Activated T-cell treated with anti-CD3 and anti-CD28 coated beads, Interleukin-2, amount 50 U/mL, for 4 hours (primary cell): ENCODE measurements at regions not wholly inside any gene's neighbourhood (a gene's known extent, or its start where the extent isn't known, plus 50 kb on each side); places are given as distances from the start of the nearest gene placed in this dataset.

Source experiments
- ATAC-seq, 2 donors: fragments of 200-7000 bp; cut with Tn5 transposase; one replicate each; pipeline ENCODE4 v1.10.0; 2021
- DNase-seq: peaks from one replicate; pipeline ENCODE4 v3.0.0-alpha.2; 2020
- H3K27me3 Mint-ChIP-seq: one replicate; pipeline ENCODE4 v1.8.0; 2021; ENCODE audit warnings: low read depth, mixed read lengths
- H3K36me3 Mint-ChIP-seq: one replicate; pipeline ENCODE4 v1.8.0; 2022; ENCODE audit warnings: mixed read lengths; ENCODE audit not compliant: insufficient read depth
- H3K4me1 Mint-ChIP-seq: one replicate; pipeline ENCODE4 v1.8.0; 2021; ENCODE audit warnings: low read depth, mixed read lengths
- H3K4me3 Mint-ChIP-seq: one replicate; pipeline ENCODE4 v1.8.0; 2021; ENCODE audit warnings: mild to moderate bottlenecking, moderate library complexity, mixed read lengths
- H3K9me3 Mint-ChIP-seq: one replicate; pipeline ENCODE4 v1.8.0; 2021; ENCODE audit warnings: mixed read lengths

DNA sequence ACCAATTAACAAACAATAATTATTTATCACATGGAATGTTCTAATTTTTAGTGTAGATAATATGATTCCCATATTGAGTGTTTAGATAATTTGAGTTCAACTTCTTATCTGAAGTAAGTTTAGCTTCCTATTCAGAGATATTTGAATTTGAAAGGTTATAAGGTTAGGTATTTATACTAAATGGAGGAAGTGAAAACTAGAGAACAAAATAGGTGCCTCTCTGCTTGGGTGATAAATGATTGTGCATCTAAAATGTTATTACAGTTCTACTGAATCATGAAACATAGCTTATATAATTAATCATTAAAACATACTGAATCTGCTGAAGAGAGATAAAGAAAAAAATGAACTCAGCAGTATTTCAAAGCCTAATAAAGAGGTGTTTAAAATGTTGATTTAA is 1174.3 kb downstream of the XPNPEP1 start:
- no peaks in the 10 kb centered on the region for H3K36me3 Mint-ChIP-seq
- H3K27me3 Mint-ChIP-seq = no peaks in the 10 kb centered on the region
- DNase-seq = no peak
- no peak for ATAC-seq
- H3K9me3 Mint-ChIP-seq = peaks cover 7% of the 10 kb centered on the region
- H3K4me3 Mint-ChIP-seq = no peak overlapping the region
- no peaks in the 10 kb centered on the region for H3K4me1 Mint-ChIP-seq

DNA sequence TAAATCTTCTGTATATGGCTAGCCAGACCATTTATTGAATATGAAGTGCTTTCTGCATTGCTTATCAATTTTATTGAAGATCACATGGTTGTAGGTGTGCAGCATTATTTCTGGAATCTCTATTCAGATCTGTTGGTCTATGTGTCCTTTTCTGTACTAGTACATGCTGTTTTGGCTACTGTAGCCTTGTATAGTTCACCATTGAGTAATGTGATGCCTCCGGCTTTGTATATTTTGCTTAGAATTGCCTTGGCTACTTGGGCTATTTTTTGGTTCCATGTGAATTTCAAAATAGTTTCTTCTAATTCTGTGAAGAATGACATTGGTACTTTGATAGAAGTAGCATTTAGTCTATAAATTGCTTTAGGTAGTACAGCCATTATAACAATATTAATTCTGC is 1187.2 kb downstream of the XPNPEP1 start:
- Mint-ChIP-seq H3K4me1 (no peaks in the 10 kb centered on the region), H3K9me3 (peaks cover 23% of the 10 kb centered on the region), H3K4me3 (no peak overlapping the region), H3K27me3 (no peaks in the 10 kb centered on the region), H3K36me3 (no peaks in the 10 kb centered on the region)
- ATAC-seq = no peak
- no peak for DNase-seq

DNA sequence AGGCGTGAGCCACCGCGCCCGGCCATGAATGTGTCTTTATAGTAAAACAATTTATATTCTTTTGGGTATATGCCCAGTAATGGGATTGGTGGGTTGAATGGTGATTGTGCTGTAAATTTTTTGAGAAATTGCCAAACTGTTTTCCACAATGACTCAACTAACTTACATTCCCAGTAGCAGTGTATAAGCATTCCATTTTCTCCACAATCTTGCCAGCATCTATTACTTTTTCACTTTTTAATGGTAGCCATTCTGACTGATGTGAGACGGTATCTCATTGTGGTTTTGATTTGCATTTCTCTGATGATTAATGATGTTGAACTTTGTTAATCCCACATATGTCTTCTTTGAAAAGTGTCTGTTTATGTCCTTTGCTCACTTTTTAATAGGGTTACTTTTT is 1187.9 kb downstream of the XPNPEP1 start:
- DNase-seq (no peak), ATAC-seq (no peak)
- no peak overlapping the region for H3K4me3 Mint-ChIP-seq
- no peaks in the 10 kb centered on the region for H3K27me3 Mint-ChIP-seq
- no peaks in the 10 kb centered on the region for H3K4me1 Mint-ChIP-seq
- H3K36me3 Mint-ChIP-seq = no peaks in the 10 kb centered on the region
- peaks cover 27% of the 10 kb centered on the region for H3K9me3 Mint-ChIP-seq

DNA sequence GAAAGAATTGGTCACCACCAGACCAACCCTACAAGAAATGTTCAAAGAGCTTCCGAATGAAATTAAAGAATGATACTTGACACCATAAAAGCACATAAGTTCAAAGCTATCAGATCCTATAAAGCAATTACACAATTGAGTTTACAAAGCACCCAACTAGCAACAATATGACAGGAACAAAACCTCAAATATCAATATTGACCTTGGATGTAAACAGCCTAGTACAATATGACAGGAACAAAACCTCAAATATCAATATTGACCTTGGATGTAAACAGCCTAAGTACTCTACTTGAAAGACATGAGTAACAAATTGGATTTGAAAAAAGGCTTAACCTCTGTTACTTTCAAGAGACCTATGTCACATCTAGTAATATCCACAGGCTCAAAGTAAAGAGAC is 1201.4 kb downstream of the XPNPEP1 start:
- no peaks in the 10 kb centered on the region for H3K36me3 Mint-ChIP-seq
- DNase-seq = no peak
- no peaks in the 10 kb centered on the region for H3K4me1 Mint-ChIP-seq
- ATAC-seq = no peak
- H3K9me3 Mint-ChIP-seq = peaks cover 27% of the 10 kb centered on the region
- no peak overlapping the region for H3K4me3 Mint-ChIP-seq
- no peaks in the 10 kb centered on the region for H3K27me3 Mint-ChIP-seq

DNA sequence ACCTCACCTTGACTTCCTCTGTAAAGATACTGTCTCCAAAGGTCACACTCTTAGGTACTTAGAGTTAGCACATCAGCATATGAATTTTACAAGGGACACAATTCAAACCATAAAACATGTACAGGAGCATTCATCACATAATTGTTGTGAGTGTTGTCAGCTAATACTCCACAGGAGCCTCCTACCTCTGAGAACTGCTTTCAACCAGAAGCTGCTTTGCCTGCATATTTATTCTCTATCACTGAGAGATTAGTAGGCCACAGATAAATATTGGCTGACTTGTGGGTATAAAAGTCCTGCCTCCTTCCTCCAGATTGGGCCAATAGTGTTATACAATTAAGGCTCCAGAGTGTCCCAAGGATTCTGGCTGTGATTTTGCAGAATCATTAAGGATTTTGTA is 1207.0 kb downstream of the XPNPEP1 start:
- ATAC-seq = no peak
- Mint-ChIP-seq H3K27me3 (no peaks in the 10 kb centered on the region), H3K4me1 (no peaks in the 10 kb centered on the region), H3K36me3 (no peaks in the 10 kb centered on the region), H3K9me3 (peaks cover 35% of the 10 kb centered on the region), H3K4me3 (no peak overlapping the region)
- no peak for DNase-seq

DNA sequence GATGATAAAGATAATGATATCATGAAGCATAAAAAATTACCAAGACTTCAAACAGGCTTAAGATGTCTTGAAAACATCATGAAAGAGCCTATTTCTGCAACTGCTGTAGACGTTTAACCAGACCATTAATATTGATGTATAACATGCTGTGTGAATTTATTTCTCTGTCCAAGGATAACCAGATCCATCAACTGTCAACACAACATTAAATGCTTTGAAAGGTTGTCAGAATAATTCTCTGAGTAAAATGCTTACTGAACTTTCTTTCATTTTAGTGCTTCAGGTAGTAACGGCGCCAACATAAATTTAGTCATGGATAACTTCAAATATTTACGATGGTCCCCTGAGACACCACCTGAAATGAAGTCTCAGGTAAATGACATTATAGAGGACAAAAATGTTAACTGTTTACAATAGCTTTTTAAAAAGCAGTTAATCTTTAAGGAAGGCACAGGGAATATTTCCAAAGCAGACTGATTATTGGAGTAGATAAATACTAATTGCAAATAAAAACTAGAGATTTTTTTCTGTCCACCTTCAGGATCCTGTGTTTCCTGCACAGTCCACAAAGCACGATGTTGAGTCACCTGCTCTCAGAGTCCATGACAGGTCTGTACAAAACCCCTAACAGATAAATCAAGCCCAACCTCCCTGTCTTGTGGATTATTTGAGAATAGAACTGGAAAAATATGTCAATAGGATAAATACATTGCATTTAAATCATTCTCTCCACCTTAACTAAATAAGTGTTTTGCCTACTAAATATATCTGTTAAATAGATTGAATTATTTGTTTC is 1213.2 kb downstream of the XPNPEP1 start:
- no peak overlapping the region for H3K4me3 Mint-ChIP-seq
- no peaks in the 10 kb centered on the region for H3K36me3 Mint-ChIP-seq
- H3K27me3 Mint-ChIP-seq = no peaks in the 10 kb centered on the region
- ATAC-seq (no peak), DNase-seq (no peak)
- H3K9me3 Mint-ChIP-seq = peaks cover 22% of the 10 kb centered on the region
- no peaks in the 10 kb centered on the region for H3K4me1 Mint-ChIP-seq

DNA sequence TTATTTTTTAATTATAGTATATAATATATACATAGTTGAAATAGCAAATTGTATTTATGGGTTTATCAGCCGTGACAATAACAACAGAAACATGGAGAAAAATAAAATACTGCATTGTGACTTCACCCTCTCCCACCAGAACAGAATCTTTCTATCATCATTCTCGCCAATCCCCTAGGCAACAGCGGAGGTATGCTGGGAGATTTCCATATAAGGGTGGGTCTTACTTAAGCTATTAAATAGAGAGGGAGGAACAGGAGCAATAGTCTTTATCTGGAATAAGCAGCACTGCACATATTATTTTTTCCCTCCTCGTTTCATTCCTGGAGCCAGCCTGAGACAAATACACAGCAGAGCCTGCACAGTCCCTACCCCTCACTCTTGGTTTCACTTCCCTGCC is 1214.9 kb downstream of the XPNPEP1 start:
- Mint-ChIP-seq H3K9me3 (peaks cover 11% of the 10 kb centered on the region), H3K4me1 (no peaks in the 10 kb centered on the region), H3K27me3 (no peaks in the 10 kb centered on the region), H3K36me3 (no peaks in the 10 kb centered on the region), H3K4me3 (no peak overlapping the region)
- no peak for DNase-seq
- no peak for ATAC-seq

DNA sequence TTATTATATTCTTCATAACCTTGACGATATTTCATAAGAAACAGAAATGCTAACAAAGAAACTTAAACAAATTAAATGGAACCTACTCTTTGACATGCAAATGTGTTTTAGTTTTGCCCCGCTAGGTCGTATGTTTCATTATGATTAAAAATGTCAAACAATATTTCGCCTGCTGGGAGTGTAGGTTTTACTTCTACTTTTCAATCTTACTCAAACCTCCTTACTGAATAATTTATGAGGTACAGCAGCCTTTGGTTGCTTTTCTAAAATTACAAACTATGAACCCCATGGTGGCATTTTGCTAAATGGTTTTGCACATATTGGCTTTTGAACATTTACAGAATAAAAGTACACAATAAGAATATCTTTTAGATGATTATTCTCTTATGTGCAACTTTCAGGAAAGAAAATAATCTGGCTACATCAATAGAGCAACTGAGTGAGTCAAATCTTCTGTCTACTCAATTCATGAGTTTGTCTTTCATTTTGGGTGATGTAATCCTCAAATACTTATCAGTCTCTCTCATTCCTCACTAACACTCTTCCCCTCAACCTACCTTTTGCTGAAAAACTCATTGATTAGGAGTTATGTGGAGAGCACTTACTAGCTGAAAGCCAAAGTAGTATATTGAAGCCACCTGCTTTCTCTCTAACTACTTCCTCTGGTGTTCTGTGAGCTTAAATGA is 1226.4 kb downstream of the XPNPEP1 start:
- Mint-ChIP-seq H3K9me3 (peaks cover 14% of the 10 kb centered on the region), H3K4me3 (no peak overlapping the region), H3K36me3 (no peaks in the 10 kb centered on the region), H3K4me1 (no peaks in the 10 kb centered on the region), H3K27me3 (no peaks in the 10 kb centered on the region)
- DNase-seq (no peak), ATAC-seq (no peak)

DNA sequence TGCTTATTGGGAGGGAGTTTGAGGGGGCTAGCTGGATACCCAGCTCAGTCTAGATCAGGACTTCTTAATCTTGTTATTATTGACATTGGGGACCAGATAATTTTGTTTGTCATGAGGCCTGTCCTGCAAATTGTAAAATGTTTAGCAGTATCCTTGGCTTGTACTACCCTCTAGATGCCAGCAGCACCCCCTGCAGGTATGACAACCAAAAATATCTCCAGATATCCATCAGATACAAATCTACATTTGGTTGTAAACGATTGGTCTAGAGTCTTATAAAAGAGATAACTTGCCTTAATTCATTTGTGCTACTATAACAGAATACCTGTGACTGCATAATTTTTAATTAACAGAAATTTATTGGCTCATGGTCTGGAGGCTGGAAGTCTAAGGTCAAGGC is 1232.2 kb downstream of the XPNPEP1 start:
- Mint-ChIP-seq H3K36me3 (no peaks in the 10 kb centered on the region), H3K4me3 (no peak overlapping the region), H3K27me3 (no peaks in the 10 kb centered on the region), H3K4me1 (no peaks in the 10 kb centered on the region), H3K9me3 (peaks cover 11% of the 10 kb centered on the region)
- no peak for ATAC-seq
- DNase-seq = no peak

DNA sequence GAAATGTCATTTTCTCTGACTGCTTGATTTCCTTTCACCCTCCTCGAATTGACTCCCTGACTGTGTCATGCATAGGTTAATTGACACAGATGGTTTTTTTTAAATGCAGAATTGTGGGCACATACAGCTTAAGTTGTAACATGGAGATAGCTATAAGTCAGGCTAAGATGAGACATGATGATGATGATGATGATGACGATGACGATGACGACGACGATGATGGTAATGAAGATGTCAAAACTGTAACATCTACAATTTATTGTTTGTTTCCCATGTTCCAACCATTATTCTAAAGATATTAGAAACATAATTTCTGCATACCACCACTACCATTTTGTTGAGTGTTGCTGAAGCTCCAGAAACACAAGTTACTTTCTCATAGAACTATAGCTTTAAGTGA is 1232.8 kb downstream of the XPNPEP1 start:
- Mint-ChIP-seq H3K4me3 (no peak overlapping the region), H3K36me3 (no peaks in the 10 kb centered on the region), H3K9me3 (peaks cover 11% of the 10 kb centered on the region), H3K4me1 (no peaks in the 10 kb centered on the region), H3K27me3 (no peaks in the 10 kb centered on the region)
- ATAC-seq (no peak), DNase-seq (no peak)

DNA sequence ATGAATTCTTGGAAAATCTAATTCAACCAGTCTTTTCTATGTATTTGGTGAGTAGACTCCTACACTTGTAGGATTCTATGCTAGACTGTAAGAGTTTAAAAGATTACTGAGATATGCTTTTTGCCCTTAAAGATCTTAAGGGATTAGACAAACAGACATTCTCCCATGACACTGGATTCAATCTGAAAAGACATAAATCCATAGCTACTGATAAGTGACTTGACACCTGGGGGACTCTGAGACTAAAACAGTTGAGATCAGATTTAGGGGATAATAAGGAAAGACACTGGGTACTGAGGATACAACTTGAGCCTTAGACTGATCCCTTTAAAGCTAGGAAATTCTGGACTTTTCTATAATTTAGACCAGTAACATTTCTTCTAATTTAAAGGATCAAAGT is 1233.4 kb downstream of the XPNPEP1 start:
- Mint-ChIP-seq H3K4me3 (no peak overlapping the region), H3K36me3 (no peaks in the 10 kb centered on the region), H3K27me3 (no peaks in the 10 kb centered on the region), H3K4me1 (no peaks in the 10 kb centered on the region), H3K9me3 (peaks cover 7% of the 10 kb centered on the region)
- DNase-seq (no peak), ATAC-seq (no peak)

DNA sequence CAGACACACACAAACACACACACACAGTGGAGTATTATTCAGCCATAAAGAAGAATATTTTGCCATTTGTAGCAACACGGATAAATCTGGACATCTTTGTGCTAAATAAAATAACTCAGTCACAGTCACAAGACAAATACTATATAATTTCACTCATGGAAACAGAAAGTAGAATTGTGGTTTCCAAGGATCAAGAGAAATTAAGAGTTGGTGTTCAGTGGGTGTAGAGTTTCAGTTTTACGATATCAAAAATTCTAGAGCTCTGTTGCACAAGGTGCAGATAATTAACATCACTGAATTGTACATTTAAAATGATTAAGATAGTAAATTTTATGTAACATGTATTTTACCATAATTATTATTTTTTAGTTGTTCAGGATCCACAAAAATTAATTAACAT is 1235.0 kb downstream of the XPNPEP1 start:
- Mint-ChIP-seq H3K36me3 (no peaks in the 10 kb centered on the region), H3K27me3 (no peaks in the 10 kb centered on the region), H3K9me3 (peaks cover 3% of the 10 kb centered on the region), H3K4me1 (no peaks in the 10 kb centered on the region), H3K4me3 (no peak overlapping the region)
- ATAC-seq (no peak), DNase-seq (no peak)

DNA sequence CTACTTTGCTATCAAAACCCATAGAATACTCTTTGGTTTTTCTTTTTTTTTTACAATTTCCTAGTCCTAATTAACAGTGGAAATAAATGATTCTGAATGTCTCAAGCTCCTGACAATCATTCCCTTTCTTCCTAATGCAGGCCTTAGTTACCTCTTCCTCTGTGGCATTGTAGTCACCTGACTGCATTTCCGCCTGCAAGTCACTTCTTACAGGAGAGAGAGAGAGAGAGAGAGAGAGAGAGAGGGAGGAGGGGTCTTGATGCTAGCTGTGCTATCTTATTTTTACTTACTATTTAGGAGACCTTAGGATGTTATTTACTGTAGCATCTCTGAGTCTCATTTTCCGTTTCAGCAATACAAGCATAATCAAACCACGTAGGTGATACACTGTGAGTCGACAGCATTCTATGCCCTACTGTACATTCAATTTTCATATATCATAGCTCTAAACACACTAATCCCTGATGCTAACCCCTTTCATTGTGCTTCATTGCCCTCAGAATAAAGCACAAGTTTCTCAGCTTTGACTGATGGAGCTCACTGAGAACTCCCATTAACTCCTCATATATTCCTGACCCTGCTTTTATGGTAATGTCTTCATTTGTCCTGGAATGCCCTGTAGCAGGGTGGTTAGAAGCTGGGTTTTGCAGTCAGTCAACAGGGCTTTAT is 1237.3 kb downstream of the XPNPEP1 start:
- DNase-seq (no peak), ATAC-seq (no peak)
- Mint-ChIP-seq H3K9me3 (peaks cover 6% of the 10 kb centered on the region), H3K4me1 (no peaks in the 10 kb centered on the region), H3K27me3 (no peaks in the 10 kb centered on the region), H3K4me3 (no peak overlapping the region), H3K36me3 (no peaks in the 10 kb centered on the region)

DNA sequence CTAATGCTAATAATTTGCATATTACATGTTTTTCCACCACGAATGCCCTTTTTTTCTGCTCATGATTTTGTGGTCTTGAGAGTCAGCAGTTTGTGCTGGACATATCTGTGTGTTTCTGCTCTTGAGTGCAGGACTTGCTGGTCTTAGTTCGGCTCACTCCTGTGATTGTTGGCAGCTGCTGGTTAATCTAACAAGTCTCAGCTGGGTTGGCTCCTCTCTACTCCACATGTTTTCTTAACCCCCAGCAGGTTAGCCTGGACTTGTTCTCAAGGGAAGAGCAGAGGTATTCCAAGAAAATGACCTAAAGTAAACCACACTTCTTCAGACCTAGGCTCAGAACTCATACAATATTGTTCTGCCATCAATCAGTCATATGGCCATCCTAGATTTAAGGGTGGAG is 1238.9 kb downstream of the XPNPEP1 start:
- no peak for ATAC-seq
- Mint-ChIP-seq H3K9me3 (peaks cover 6% of the 10 kb centered on the region), H3K36me3 (no peaks in the 10 kb centered on the region), H3K4me1 (no peaks in the 10 kb centered on the region), H3K27me3 (no peaks in the 10 kb centered on the region), H3K4me3 (no peak overlapping the region)
- DNase-seq = no peak

DNA sequence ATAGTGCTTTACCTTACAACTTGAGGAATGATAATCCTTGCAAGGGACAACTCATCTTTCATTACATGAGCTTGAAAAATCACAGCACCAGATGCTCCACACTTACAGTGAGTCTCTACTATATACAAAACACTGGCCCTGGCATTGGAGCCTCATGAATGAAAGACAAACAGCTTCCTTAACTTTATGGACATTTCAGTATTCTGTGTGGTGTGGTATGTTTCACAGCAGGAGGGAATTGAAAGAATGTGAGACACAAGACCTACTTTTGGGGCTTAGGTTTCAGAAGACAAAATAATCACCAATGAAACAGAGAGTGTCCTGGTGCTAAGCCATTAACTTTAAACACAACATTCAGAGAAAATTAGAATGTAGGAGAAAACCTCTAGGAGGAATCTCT is 1249.6 kb downstream of the XPNPEP1 start:
- Mint-ChIP-seq H3K4me3 (no peak overlapping the region), H3K9me3 (peaks cover 8% of the 10 kb centered on the region), H3K27me3 (no peaks in the 10 kb centered on the region), H3K36me3 (no peaks in the 10 kb centered on the region), H3K4me1 (no peaks in the 10 kb centered on the region)
- no peak for DNase-seq
- ATAC-seq = no peak
